Stimulated activated CD8-positive, alpha-beta memory T cell treated with anti-CD3 and anti-CD28 coated beads, Interleukin-7, amount 100 ng/mL, for 1 hour (primary cell): ENCODE measurements at regions not wholly inside any gene's neighbourhood (a gene's known extent, or its start where the extent isn't known, plus 50 kb on each side); places are given as distances from the start of the nearest gene placed in this dataset.

Experiments
- DNase-seq, 2 donors: peaks; one replicate each; pipeline ENCODE4 v3.0.0-alpha.2; 2020; ENCODE audit warnings: low read depth in 2 of 2

DNA sequence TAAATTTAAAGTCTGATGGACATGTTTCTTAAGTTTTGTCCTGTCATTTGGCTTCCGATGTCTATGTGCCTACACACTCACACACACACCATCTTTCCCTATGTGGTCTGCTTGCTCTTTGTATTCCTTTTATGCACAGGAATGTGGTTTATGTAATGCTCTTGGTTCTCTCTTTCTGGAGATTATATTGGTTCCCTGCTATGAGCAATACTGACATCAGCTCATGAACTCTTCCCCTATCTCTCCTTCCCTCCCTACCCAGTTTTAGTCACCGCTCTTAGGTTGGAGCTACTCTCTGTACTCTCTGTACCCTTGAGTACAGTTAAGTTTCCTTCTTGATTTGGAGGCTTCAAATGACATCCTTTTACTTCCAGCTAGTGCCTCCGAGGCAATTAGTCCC is 77.9 kb upstream of the MVB12B start:
- no peak for DNase-seq

- no peak for DNase-seq
These were observed 64.9 kb upstream of the MVB12B start for GRCh38 chr9:126261584-126262356.

- no peak for DNase-seq
These were observed 63.9 kb upstream of the MVB12B start for GRCh38 chr9:126262738-126263137.

DNA sequence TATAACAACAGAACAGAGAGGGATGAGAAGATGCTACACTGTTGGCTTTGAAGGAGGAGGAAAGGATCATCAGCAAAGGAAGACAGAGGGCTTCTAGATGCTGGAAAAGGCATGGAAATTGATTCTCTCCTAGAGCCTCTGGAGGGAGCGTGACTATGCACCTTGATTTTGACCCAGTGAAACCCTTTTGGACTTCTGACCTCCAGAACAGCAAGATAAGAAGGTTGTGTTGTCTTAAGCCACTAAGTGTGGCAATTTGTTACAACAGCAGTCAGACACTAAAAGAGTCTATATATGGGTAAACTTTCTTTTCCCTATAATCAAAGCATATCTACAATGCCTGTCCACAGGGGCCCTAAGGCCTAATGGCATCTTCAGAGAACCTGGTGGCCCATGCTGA is 56.1 kb upstream of the MVB12B start:
- DNase-seq: no peak

GRCh38 chr9:126275386-126276001 is 51.1 kb upstream of the MVB12B start:
- no peak for DNase-seq

DNA sequence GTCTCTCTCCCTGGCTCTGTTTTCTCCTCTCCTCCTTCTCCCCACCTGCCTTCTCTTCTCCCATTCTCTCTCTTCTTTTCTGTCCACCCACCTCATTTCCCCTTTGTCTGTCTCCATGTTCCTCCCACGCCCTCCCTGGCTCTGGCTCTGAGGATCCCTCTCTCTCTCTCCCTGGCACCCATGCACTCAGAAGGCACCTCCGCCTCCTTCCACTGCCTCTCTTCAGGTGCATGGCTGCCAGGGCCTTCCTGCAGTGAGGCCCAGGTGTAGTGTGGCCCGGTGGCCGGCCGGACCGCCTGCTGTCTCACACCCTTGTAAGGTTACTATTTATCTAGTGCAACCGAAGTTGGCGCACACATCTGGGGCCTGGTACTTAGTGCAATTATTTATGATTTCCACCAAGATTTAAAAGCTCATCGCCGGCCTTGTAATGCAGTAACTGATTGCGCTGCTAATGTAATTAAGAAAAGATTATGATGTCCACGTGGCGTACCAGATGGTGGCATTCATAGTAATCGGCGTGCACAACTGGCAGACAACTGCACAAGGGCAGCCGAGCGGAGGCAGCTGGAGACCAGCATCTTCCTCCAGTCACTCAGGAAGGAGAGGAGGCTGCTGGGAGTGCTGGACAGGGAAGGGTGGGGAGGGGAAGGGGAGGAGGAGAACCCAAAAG is 50.4 kb upstream of the MVB12B start:
- no peak for DNase-seq
